GM12873 (cell line): ENCODE measurements at regions not wholly inside any gene's neighbourhood (a gene's known extent, or its start where the extent isn't known, plus 50 kb on each side); places are given as distances from the start of the nearest gene placed in this dataset.
A peak's percentile ranks its signal among the peaks of the same experiment; 100 is the strongest.

Source experiments
- TF ChIP-seq, protein P1 (sequence below): IDR thresholded peaks from 2 replicates; pipeline ENCODE4 v1.5.1; 2012; ENCODE audit warnings: low read depth, mild to moderate bottlenecking, moderate library complexity, low read length, control low read depth; ENCODE audit not compliant: insufficient read depth; ENCODE audit errors: missing control alignments

- TF ChIP-seq, protein P1, sequence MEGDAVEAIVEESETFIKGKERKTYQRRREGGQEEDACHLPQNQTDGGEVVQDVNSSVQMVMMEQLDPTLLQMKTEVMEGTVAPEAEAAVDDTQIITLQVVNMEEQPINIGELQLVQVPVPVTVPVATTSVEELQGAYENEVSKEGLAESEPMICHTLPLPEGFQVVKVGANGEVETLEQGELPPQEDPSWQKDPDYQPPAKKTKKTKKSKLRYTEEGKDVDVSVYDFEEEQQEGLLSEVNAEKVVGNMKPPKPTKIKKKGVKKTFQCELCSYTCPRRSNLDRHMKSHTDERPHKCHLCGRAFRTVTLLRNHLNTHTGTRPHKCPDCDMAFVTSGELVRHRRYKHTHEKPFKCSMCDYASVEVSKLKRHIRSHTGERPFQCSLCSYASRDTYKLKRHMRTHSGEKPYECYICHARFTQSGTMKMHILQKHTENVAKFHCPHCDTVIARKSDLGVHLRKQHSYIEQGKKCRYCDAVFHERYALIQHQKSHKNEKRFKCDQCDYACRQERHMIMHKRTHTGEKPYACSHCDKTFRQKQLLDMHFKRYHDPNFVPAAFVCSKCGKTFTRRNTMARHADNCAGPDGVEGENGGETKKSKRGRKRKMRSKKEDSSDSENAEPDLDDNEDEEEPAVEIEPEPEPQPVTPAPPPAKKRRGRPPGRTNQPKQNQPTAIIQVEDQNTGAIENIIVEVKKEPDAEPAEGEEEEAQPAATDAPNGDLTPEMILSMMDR: no peak
Measured at GRCh38 chr9:87370049-87370685, 127.5 kb upstream of the DAPK1 start.

- TF ChIP-seq, protein P1: no peak
Measured at GRCh38 chr9:87371795-87372355, 125.8 kb upstream of the DAPK1 start.

DNA sequence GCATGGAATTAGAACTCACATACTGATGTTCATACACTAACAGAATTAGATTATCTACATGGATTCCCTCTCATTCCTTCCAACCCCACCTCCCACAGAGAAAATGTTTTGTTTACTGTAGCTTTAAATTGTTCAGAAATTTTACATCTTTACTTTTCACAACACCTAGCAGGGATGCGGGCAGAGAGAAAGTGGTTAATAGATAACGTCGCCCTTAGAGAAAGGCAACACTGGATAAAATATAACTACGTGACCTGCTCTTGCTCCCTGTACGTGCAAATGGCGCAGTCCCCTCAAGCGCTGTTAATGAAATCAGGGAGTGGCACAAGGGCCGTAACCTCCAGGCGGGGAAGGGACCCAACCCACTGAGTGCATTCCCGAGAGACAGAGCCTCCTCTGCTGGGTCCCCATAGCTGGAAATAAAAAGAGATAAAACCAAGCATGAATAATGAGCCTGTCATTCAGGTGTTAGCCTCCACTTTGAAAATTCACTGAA is 125.3 kb upstream of the DAPK1 start:
- TF ChIP-seq, protein P1: no peak

DNA sequence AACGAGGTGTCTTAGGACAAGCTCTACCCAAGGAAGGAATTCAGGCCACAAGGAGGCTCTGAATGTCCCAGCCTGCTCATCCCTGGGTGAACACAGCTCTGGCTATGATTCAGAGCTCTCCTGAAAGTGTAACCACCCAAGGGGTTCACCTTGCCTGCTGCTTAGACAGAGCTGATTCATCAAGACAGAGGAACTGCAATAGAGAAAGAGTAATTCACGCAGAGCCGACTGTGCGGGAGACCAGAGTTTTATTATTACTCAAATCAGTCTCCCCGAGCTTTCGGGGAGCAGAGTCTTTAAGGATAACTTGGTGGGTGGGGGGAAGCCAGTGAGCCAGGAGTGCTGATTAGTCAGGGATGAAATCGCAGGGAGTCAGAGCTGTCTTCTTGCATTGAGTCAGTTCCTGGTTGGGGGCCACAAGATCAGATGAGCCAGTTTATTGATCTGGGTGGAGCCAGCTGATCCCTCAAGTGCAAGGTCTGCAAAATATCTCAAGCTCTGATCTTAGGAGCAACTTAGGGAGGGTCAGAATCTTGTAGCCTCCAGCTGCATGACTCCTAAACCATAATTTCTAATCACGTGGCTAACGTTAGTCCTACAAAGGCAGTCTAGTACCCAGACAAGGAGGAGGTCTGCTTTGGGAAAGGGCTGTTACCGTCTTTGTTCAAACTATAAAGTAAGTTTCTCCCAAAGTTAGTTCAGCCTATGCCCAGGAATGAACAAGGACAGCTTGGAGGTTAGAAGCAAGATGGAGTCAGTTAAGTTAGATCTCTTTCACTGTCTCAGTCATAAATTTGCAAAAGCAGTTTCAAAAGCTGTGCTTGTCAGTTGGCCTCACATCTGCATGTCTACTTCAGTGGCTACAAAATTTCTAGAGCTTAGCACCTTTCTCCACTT is 123.4 kb upstream of the DAPK1 start:
- TF ChIP-seq, protein P1: peak; percentile 8

DNA sequence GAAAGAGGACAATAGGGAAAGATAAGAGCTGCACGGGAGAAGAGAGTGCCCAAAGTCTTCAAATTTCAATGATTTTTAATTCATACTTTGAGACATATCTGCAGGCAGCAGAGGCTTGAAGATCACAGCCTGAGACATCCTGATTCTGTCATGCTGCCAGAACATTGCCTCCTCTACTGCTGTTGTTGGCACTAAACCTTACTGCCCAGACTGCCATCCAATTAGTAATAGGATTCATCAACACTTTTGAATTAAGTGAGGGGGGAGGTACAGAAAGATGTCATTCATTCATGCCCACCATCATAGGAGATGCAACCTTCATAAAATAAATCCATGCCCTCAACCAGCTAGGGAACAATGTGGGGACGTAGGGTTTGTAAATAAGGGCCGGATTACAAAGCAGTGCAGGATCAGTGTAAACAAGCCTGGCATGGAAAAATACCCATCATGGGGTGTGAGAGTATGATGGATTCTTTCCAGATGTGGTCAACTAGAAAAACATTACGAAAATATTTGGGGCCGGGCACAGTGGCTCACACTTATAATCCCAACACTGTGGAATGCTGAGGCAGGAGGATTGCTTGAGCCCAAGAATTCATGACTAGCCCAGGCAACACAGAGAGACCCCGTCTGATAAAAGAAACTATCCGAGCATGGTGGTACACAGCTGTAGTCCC is 122.1 kb upstream of the DAPK1 start:
- TF ChIP-seq, protein P1: no peak

GRCh38 chr9:87378676-87379075 is 119.0 kb upstream of the DAPK1 start:
- TF ChIP-seq, protein P1: no peak
